ENCODE measurements at regions not wholly inside any gene's neighbourhood (a gene's known extent, or its start where the extent isn't known, plus 50 kb on each side); places are given as distances from the start of the nearest gene placed in this dataset.

DNA sequence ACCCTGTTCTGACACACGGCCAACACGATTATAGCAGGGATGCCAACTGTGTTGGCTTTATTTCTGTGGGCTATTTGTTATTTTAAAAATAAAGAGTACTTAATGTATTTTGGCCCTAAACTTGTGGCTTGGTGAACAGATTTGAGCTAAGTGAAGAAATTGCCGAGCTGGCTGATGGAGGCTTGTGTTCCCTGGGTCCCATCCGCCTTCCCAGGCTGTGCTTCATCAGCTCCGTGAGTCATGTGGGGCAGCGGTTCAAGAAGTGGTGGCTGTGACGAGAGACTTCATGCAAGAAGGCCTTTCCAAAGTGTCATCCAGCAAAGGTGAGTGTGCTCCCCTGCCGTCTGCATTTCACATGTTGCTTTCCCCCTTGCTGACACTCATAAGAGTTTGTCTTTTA, 73.6 kb upstream of the NCK2 start:
- no peak for TF ChIP-seq EZH2 (IDR thresholded peaks at IDR 0.05; ENCODE audit: borderline replicate concordance, insufficient read depth, low read depth, low read length, poor library complexity, severe bottlenecking)
- TF ChIP-seq, protein P1, sequence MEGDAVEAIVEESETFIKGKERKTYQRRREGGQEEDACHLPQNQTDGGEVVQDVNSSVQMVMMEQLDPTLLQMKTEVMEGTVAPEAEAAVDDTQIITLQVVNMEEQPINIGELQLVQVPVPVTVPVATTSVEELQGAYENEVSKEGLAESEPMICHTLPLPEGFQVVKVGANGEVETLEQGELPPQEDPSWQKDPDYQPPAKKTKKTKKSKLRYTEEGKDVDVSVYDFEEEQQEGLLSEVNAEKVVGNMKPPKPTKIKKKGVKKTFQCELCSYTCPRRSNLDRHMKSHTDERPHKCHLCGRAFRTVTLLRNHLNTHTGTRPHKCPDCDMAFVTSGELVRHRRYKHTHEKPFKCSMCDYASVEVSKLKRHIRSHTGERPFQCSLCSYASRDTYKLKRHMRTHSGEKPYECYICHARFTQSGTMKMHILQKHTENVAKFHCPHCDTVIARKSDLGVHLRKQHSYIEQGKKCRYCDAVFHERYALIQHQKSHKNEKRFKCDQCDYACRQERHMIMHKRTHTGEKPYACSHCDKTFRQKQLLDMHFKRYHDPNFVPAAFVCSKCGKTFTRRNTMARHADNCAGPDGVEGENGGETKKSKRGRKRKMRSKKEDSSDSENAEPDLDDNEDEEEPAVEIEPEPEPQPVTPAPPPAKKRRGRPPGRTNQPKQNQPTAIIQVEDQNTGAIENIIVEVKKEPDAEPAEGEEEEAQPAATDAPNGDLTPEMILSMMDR (IDR thresholded peaks at IDR 0.05) = no peak
- H3K4me3 Mint-ChIP-seq = no peak overlapping the region
- CTCF ChIA-PET = no interaction called here

DNA sequence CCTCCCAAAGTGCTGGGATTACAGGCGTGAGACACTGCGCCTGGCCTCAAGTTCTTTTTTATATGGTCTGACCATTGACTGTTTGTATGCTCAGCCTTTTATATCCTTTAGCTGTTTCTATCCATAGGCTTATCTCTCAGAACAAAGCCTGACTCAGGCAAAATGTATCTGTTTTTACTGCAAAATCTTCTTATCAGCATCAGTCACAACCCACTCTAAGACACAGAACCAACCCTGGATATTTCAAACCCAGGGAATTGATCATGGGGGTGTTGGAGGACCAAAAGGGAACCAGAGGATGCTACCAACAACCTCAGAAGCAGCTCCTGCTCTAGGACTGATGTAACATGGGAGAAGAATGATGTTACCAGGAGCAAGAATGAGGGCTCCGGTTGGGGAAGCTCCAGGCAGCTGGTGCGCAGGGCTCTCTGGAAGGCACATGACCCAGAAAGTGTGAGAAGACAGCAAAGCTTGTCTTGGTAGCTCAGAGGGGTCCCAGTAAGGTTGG, 75.3 kb upstream of the NCK2 start:
- Mint-ChIP-seq H3K9me3 (ENCODE audit: insufficient read depth) (peaks cover 9% of the 10 kb centered on the region), H3K4me1 (no peaks in the 10 kb centered on the region), H3K27me3 (peaks cover 7% of the 10 kb centered on the region), H3K4me3 (no peak overlapping the region), H3K27ac (no peak overlapping the region)
- Histone ChIP-seq H2AFZ (ENCODE audit: insufficient read depth, low read depth, low read length, poor library complexity, severe bottlenecking) (no peak overlapping the region), H3K4me2 (replicated peaks; ENCODE audit: low read depth, low read length, poor library complexity, severe bottlenecking) (no peak overlapping the region), H3K79me2 (ENCODE audit: control insufficient read depth, insufficient read depth, low read length) (no peaks in the 10 kb centered on the region), H3K4me3 (ENCODE audit: control extremely low read depth in 1 of 5, extremely low read depth in 1 of 5, insufficient read depth in 1 of 5, low read depth in 2 of 5, low read length in 4 of 5) (no peak overlapping the region), H3K36me3 (replicated peaks in 1 of 2; ENCODE audit: control extremely low read depth in 1 of 2, control insufficient read depth in 1 of 2, extremely low read depth in 1 of 2, insufficient read depth in 2 of 2, low read length in 1 of 2) (no peaks in the 10 kb centered on the region), H4K20me1 (ENCODE audit: control insufficient read depth, insufficient read depth, low read length, poor library complexity, severe bottlenecking) (no peaks in the 10 kb centered on the region), H3K9me3 (ENCODE audit: control extremely low read depth in 1 of 3, control insufficient read depth in 2 of 3, insufficient read depth in 1 of 3, low read length in 2 of 3) (peaks cover 10 to 21% (median 21%) of the 10 kb centered on the region in 3 donors), H3K4me1 (ENCODE audit: control insufficient read depth in 2 of 2, insufficient read depth in 2 of 2, low read length in 2 of 2) (no peaks in the 10 kb centered on the region), H3K9ac (ENCODE audit: low read length) (no peak overlapping the region), H3K27ac (ENCODE audit: low read length in 2 of 2) (no peak overlapping the region), H3K27me3 (replicated peaks in 1 of 4; ENCODE audit: control extremely low read depth in 1 of 4, control insufficient read depth in 3 of 4, insufficient read depth in 4 of 4, low read length in 3 of 4) (peaks cover 0 to 5% (median 0%) of the 10 kb centered on the region in 4 experiments)
- DNase-seq = no peak
- intact Hi-C loops (cut with micrococcal nuclease) = no loop called here
- ChIA-PET CTCF (no interaction called here), POLR2A (interaction anchor here (0.7 kb wide), 1 partner anchor 305 kb away, joined by 9 read pairs; no protein-coding TSS in a partner anchor)
- ATAC-seq (ENCODE audit: low read depth) = no peak
- WGBS (ENCODE audit: insufficient coverage) = 98% methylated on average over 4 of the region's 4 CpGs
- TF ChIP-seq, protein P1 (IDR thresholded peaks at IDR 0.05) = no peak
- no peak for TF ChIP-seq EZH2 (IDR thresholded peaks at IDR 0.05; ENCODE audit: borderline replicate concordance, insufficient read depth, low read depth, low read length, poor library complexity, severe bottlenecking)

More for the DNA sequence above, 73.6 kb upstream of the NCK2 start:
- H3K9me3 ChIP-seq (ENCODE audit: control extremely low read depth in 1 of 3, control insufficient read depth in 2 of 3, insufficient read depth in 1 of 3, low read length in 2 of 3) = peaks cover 2 to 20% (median 5%) of the 10 kb centered on the region in 3 donors
- DNase-seq = no peak
- Mint-ChIP-seq H3K4me1 (no peaks in the 10 kb centered on the region), H3K9me3 (ENCODE audit: insufficient read depth) (peaks cover 5% of the 10 kb centered on the region), H3K27ac (no peak overlapping the region), H3K27me3 (peaks cover 16% of the 10 kb centered on the region)
- intact Hi-C loops (cut with micrococcal nuclease) = no loop called here
- no peaks in the 10 kb centered on the region for H3K36me3 ChIP-seq (replicated peaks in 1 of 2; ENCODE audit: control extremely low read depth in 1 of 2, control insufficient read depth in 1 of 2, extremely low read depth in 1 of 2, insufficient read depth in 2 of 2, low read length in 1 of 2)
- no peaks in the 10 kb centered on the region for H3K4me1 ChIP-seq (ENCODE audit: control insufficient read depth in 2 of 2, insufficient read depth in 2 of 2, low read length in 2 of 2)
- H4K20me1 ChIP-seq (ENCODE audit: control insufficient read depth, insufficient read depth, low read length, poor library complexity, severe bottlenecking) = no peaks in the 10 kb centered on the region
- H3K27me3 ChIP-seq (replicated peaks in 1 of 4; ENCODE audit: control extremely low read depth in 1 of 4, control insufficient read depth in 3 of 4, insufficient read depth in 4 of 4, low read length in 3 of 4) = peaks cover 0 to 5% (median 0%) of the 10 kb centered on the region in 4 experiments
- no peak for ATAC-seq (ENCODE audit: low read depth)
- no peaks in the 10 kb centered on the region for H3K79me2 ChIP-seq (ENCODE audit: control insufficient read depth, insufficient read depth, low read length)
- no peak overlapping the region for H3K9ac ChIP-seq (ENCODE audit: low read length)
- 94% methylated on average over 8 of the region's 8 CpGs for WGBS (ENCODE audit: insufficient coverage)
- no peak overlapping the region for H3K4me2 ChIP-seq (replicated peaks; ENCODE audit: low read depth, low read length, poor library complexity, severe bottlenecking)
- H3K4me3 ChIP-seq (ENCODE audit: control extremely low read depth in 1 of 5, extremely low read depth in 1 of 5, insufficient read depth in 1 of 5, low read depth in 2 of 5, low read length in 4 of 5) = no peak overlapping the region
- H3K27ac ChIP-seq (ENCODE audit: low read length in 2 of 2) = no peak overlapping the region
- POLR2A ChIA-PET = no interaction called here
- no peak overlapping the region for H2AFZ ChIP-seq (ENCODE audit: insufficient read depth, low read depth, low read length, poor library complexity, severe bottlenecking)
